ENCODE measurements at regions not wholly inside any gene's neighbourhood (a gene's known extent, or its start where the extent isn't known, plus 50 kb on each side); places are given as distances from the start of the nearest gene placed in this dataset.

DNA sequence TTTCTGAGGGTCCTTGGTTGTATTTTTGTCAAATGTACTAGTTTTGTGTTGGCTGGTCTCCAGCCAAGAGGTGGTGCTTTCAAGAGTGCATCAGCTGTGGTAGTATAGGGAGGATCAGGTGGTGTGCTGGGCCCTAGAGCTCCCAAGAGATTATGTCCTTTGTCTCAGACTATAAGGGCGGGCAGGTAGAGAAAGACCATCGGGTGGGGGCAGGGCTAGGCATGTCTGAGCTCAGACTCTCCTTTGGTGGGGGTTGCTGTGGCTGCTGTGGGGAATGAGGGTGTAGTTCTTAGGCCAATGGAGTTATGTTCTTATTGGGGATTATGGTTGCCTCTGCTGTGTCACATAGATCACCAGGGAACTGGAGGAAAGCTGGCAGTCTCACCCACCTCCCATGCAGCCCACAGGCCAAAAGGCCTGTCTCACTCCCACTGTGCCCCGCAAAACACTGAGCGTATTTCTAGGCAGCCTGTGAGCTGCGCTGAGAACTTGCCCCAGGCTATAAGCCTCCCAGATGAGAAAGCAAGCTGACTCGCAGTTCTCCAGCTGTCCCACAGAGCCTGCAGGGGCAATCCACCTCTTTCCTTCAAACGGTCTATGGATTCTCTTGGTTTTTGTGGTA, 1066.7 kb downstream of the GRM8 start:
- H3K4me2 ChIP-seq (ENCODE audit: low read length): no peak overlapping the region
- H2AFZ ChIP-seq (ENCODE audit: low read length): no peak overlapping the region
- no peaks in the 10 kb centered on the region for H3F3A ChIP-seq (ENCODE audit: insufficient read depth, low read length)
- no peaks in the 10 kb centered on the region for H3K9me3 ChIP-seq (ENCODE audit: low read length)
- H3K4me3 ChIP-seq (ENCODE audit: low read depth, low read length, poor library complexity, severe bottlenecking): no peak overlapping the region
- no peaks in the 10 kb centered on the region for H4K20me1 ChIP-seq (ENCODE audit: insufficient read depth, low read length)
- no peaks in the 10 kb centered on the region for H3K36me3 ChIP-seq (ENCODE audit: insufficient read depth, low read length)
- H3K79me2 ChIP-seq (ENCODE audit: insufficient read depth, low read length): no peaks in the 10 kb centered on the region
- H3K9ac ChIP-seq (ENCODE audit: low read length): no peak overlapping the region
- no peaks in the 10 kb centered on the region for H3K4me1 ChIP-seq (ENCODE audit: insufficient read depth, low read length, severe bottlenecking)
- no peaks in the 10 kb centered on the region for H3K27me3 ChIP-seq (ENCODE audit: insufficient read depth, low read length)
- no peaks in the 10 kb centered on the region for H3K9me2 ChIP-seq (ENCODE audit: low read depth, low read length)
- no peak overlapping the region for H3K27ac ChIP-seq (ENCODE audit: low read depth, low read length, poor library complexity, severe bottlenecking)
- TF ChIP-seq EZH2 (IDR thresholded peaks at IDR 0.05; ENCODE audit: borderline replicate concordance, low read length): no peak
- TF ChIP-seq, protein P1, sequence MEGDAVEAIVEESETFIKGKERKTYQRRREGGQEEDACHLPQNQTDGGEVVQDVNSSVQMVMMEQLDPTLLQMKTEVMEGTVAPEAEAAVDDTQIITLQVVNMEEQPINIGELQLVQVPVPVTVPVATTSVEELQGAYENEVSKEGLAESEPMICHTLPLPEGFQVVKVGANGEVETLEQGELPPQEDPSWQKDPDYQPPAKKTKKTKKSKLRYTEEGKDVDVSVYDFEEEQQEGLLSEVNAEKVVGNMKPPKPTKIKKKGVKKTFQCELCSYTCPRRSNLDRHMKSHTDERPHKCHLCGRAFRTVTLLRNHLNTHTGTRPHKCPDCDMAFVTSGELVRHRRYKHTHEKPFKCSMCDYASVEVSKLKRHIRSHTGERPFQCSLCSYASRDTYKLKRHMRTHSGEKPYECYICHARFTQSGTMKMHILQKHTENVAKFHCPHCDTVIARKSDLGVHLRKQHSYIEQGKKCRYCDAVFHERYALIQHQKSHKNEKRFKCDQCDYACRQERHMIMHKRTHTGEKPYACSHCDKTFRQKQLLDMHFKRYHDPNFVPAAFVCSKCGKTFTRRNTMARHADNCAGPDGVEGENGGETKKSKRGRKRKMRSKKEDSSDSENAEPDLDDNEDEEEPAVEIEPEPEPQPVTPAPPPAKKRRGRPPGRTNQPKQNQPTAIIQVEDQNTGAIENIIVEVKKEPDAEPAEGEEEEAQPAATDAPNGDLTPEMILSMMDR (IDR thresholded peaks at IDR 0.05; ENCODE audit: low read length): no peak

DNA sequence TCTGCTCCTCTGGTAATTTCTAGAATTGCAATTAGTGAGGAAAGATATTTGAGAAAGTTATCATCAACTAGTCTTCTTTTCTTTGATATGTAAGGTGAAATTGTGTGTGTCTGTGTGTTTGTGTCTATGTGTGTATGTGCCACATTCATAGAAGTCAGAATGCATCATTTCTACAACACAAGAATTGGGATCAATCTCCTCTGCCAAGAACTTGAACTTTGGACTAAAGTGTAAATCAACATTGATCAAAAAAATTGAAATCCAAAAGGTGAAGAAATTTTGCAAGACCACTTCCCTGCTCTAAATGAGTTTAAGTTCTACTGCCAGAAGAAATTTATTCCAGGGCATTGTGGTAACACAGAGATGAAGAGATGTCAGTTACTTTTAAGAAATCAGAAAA, 1072.8 kb downstream of the GRM8 start:
- no peak overlapping the region for H3K27ac ChIP-seq (ENCODE audit: low read depth, low read length, poor library complexity, severe bottlenecking)
- no peaks in the 10 kb centered on the region for H3K9me3 ChIP-seq (ENCODE audit: low read length)
- TF ChIP-seq EZH2 (IDR thresholded peaks at IDR 0.05; ENCODE audit: borderline replicate concordance, low read length): no peak
- TF ChIP-seq, protein P1 (IDR thresholded peaks at IDR 0.05; ENCODE audit: low read length): no peak

DNA sequence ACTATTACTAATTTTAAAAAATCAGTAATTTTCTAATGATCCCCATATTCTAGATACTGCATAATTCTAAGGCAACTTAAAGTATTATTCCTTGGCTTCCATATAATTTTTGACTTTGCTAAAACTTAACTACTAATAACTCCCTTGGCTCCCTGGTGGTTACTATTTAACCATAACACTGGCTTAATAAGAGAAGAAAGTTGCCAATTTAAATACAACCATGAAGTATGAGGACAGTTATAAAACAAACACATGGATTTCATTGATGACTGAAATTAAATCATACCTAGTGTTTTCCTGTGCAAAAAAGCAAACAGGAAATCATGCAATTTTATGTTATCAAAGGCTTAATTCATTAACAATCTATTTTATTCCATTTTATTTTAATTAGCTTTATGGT, 1073.9 kb downstream of the GRM8 start:
- no peak for TF ChIP-seq EZH2 (IDR thresholded peaks at IDR 0.05; ENCODE audit: borderline replicate concordance, low read length)
- TF ChIP-seq, protein P1 (IDR thresholded peaks at IDR 0.05; ENCODE audit: low read length): no peak
- no peaks in the 10 kb centered on the region; the same call in 1 of the 2 replicates for H3K9me2 ChIP-seq (ENCODE audit: low read depth, low read length)
- no peak overlapping the region for H3K27ac ChIP-seq (ENCODE audit: low read depth, low read length, poor library complexity, severe bottlenecking)
- H3K36me3 ChIP-seq (ENCODE audit: insufficient read depth, low read length): no peaks in the 10 kb centered on the region
- H3K4me1 ChIP-seq (ENCODE audit: insufficient read depth, low read length, severe bottlenecking): no peaks in the 10 kb centered on the region
- H3F3A ChIP-seq (ENCODE audit: insufficient read depth, low read length): no peaks in the 10 kb centered on the region
- H3K4me2 ChIP-seq (ENCODE audit: low read length): no peak overlapping the region
- H3K9me3 ChIP-seq (ENCODE audit: low read length): no peaks in the 10 kb centered on the region
- no peak overlapping the region for H2AFZ ChIP-seq (ENCODE audit: low read length)
- no peak overlapping the region for H3K9ac ChIP-seq (ENCODE audit: low read length)
- no peaks in the 10 kb centered on the region for H3K79me2 ChIP-seq (ENCODE audit: insufficient read depth, low read length)
- H4K20me1 ChIP-seq (ENCODE audit: insufficient read depth, low read length): no peaks in the 10 kb centered on the region
- H3K27me3 ChIP-seq (ENCODE audit: insufficient read depth, low read length): no peaks in the 10 kb centered on the region
- H3K4me3 ChIP-seq (ENCODE audit: low read depth, low read length, poor library complexity, severe bottlenecking): no peak overlapping the region

More for the DNA sequence above, 1072.8 kb downstream of the GRM8 start:
- Histone ChIP-seq H3K27me3 (ENCODE audit: insufficient read depth, low read length) (no peaks in the 10 kb centered on the region), H3K36me3 (ENCODE audit: insufficient read depth, low read length) (no peaks in the 10 kb centered on the region), H3F3A (ENCODE audit: insufficient read depth, low read length) (no peaks in the 10 kb centered on the region), H3K9ac (ENCODE audit: low read length) (no peak overlapping the region), H4K20me1 (ENCODE audit: insufficient read depth, low read length) (no peaks in the 10 kb centered on the region), H2AFZ (ENCODE audit: low read length) (no peak overlapping the region), H3K4me1 (ENCODE audit: insufficient read depth, low read length, severe bottlenecking) (no peaks in the 10 kb centered on the region), H3K4me3 (ENCODE audit: low read depth, low read length, poor library complexity, severe bottlenecking) (no peak overlapping the region), H3K9me2 (ENCODE audit: low read depth, low read length) (no peaks in the 10 kb centered on the region; the same call in 1 of the 2 replicates), H3K4me2 (ENCODE audit: low read length) (no peak overlapping the region), H3K79me2 (ENCODE audit: insufficient read depth, low read length) (no peaks in the 10 kb centered on the region)

All from OCI-LY1 (cell line).